Right lobe of liver (tissue), 4 donors: ENCODE measurements at regions not wholly inside any gene's neighbourhood (a gene's known extent, or its start where the extent isn't known, plus 50 kb on each side); places are given as distances from the start of the nearest gene placed in this dataset.

ENCODE experiments used
- CTCF ChIP-seq, 4 donors: fragments of 200-600 bp in 3 of 4; fragments of 450-650 bp in 1 of 4; IDR thresholded peaks; one replicate each; pipeline versions ENCODE4 v1.5.1 to v1.8.0; 2016 to 2022; ENCODE audit warnings: antibody characterized with exemption in 4 of 4, mild to moderate bottlenecking in 2 of 4
- POLR2A ChIP-seq: fragments of 450-650 bp; IDR thresholded peaks from one replicate; pipeline ENCODE4 v1.6.1; 2017; ENCODE audit warnings: antibody characterized with exemption, mild to moderate bottlenecking
- donor health status: DM: no; HTN: no; CAD: no.
- donor health status: DM: no; HTN: no; CAD: no.
- donor health status: DM: no; HTN: yes; CAD: no.

DNA sequence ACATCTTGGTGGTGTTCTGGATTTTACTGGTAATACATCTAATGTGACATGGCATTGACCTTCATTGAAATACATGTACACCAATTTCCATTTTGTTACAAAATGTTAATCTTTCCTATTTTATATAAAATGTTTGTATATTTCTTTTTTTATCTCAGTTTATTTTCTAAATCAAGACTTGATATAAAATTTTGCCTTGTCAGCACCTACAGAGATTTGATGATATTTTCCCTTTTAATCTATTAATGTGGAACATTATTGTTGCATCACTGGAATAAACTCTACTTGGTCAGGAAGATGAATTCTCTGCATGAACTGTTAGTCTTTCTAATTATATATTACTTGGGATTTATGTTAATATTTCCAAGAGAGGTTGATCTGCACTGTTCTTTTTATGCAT lies 294.0 kb upstream of the ETAA1 start:
- no peak for TF ChIP-seq POLR2A
- no peak for TF ChIP-seq CTCF (IDR thresholded peaks at IDR 0.05)
